ENCODE measurements at regions not wholly inside any gene's neighbourhood (a gene's known extent, or its start where the extent isn't known, plus 50 kb on each side); places are given as distances from the start of the nearest gene placed in this dataset.
A peak's percentile ranks its signal among the peaks of the same experiment; 100 is the strongest.
"Not testable (repeated sequence)": the region's sequence is repeated elsewhere in the genome, so short reads cannot be mapped to it uniquely, and the experiment has no call there.

GRCh38 chr12:13924286-13924685 is 57.1 kb downstream of the GRIN2B start:
- DNase-seq (ENCODE audit: low read depth in 2 of 2, low spot score in 1 of 2), result no peak

- DNase-seq (ENCODE audit: low read depth in 2 of 2, low spot score in 1 of 2), result no peak
Observed at GRCh38 chr12:13918897-13919296, 62.5 kb downstream of the GRIN2B start.

- DNase-seq (ENCODE audit: low read depth in 2 of 2, low spot score in 1 of 2), result no peak
Observed at GRCh38 chr12:13915096-13915495, 66.3 kb downstream of the GRIN2B start.

GRCh38 chr12:13913371-13913770 is 68.0 kb downstream of the GRIN2B start:
- no peak for DNase-seq (ENCODE audit: low read depth in 2 of 2, low spot score in 1 of 2)

- DNase-seq (ENCODE audit: low read depth in 2 of 2, low spot score in 1 of 2), result no peak
Observed at GRCh38 chr12:13911756-13912554, 69.4 kb downstream of the GRIN2B start.

- no peak for DNase-seq (ENCODE audit: low read depth in 2 of 2, low spot score in 1 of 2)
Observed at GRCh38 chr12:13905794-13906193, 75.6 kb downstream of the GRIN2B start.

- no peak for DNase-seq (ENCODE audit: low read depth in 2 of 2, low spot score in 1 of 2)
Observed at GRCh38 chr12:13900718-13901117, 80.7 kb downstream of the GRIN2B start.

GRCh38 chr12:13898387-13898786 is 83.0 kb downstream of the GRIN2B start:
- DNase-seq (ENCODE audit: low read depth in 2 of 2, low spot score in 1 of 2), result not testable (repeated sequence)

GRCh38 chr12:13897811-13898210 is 83.6 kb downstream of the GRIN2B start:
- DNase-seq (ENCODE audit: low read depth in 2 of 2, low spot score in 1 of 2), result no peak

GRCh38 chr12:13896063-13896626 is 85.3 kb downstream of the GRIN2B start:
- no peak for DNase-seq (ENCODE audit: low read depth in 2 of 2, low spot score in 1 of 2)

GRCh38 chr12:13891902-13892301 is 89.5 kb downstream of the GRIN2B start:
- DNase-seq (ENCODE audit: low read depth in 2 of 2, low spot score in 1 of 2), result no peak

GRCh38 chr12:13890943-13891342 is 90.5 kb downstream of the GRIN2B start:
- DNase-seq (ENCODE audit: low read depth in 2 of 2, low spot score in 1 of 2), result no peak

GRCh38 chr12:13887779-13888388 is 93.5 kb downstream of the GRIN2B start:
- no peak for DNase-seq (ENCODE audit: low read depth in 2 of 2, low spot score in 1 of 2)

- no peak for DNase-seq (ENCODE audit: low read depth in 2 of 2, low spot score in 1 of 2)
Observed at GRCh38 chr12:13882176-13882575, 99.2 kb downstream of the GRIN2B start.

GRCh38 chr12:13880613-13881012 is 100.8 kb downstream of the GRIN2B start:
- DNase-seq (ENCODE audit: low read depth in 2 of 2, low spot score in 1 of 2), result no peak

GRCh38 chr12:13875744-13876143 is 105.7 kb downstream of the GRIN2B start:
- DNase-seq (ENCODE audit: low read depth in 2 of 2, low spot score in 1 of 2), result no peak

GRCh38 chr12:13870255-13870654 is 111.1 kb downstream of the GRIN2B start:
- no peak for DNase-seq (ENCODE audit: low read depth in 2 of 2, low spot score in 1 of 2)

GRCh38 chr12:13864081-13864673 is 117.2 kb downstream of the GRIN2B start:
- DNase-seq (ENCODE audit: low read depth in 2 of 2, low spot score in 1 of 2), result peak in 1 of 2 donors; percentile 9

- DNase-seq (ENCODE audit: low read depth in 2 of 2, low spot score in 1 of 2), result no peak
Observed at GRCh38 chr12:13857750-13858149, 123.7 kb downstream of the GRIN2B start.

GRCh38 chr12:13853471-13853870 is 127.9 kb downstream of the GRIN2B start:
- no peak for DNase-seq (ENCODE audit: low read depth in 2 of 2, low spot score in 1 of 2)

GRCh38 chr12:13851828-13852227 is 129.6 kb downstream of the GRIN2B start:
- DNase-seq (ENCODE audit: low read depth in 2 of 2, low spot score in 1 of 2), result no peak

- no peak for DNase-seq (ENCODE audit: low read depth in 2 of 2, low spot score in 1 of 2)
Observed at GRCh38 chr12:13849456-13849855, 131.9 kb downstream of the GRIN2B start.

Data from stimulated activated CD8-positive, alpha-beta memory T cell treated with anti-CD3 and anti-CD28 coated beads, Interleukin-4, amount 100 ng/mL, for 1 hour (primary cell).